ENCODE measurements at regions not wholly inside any gene's neighbourhood (a gene's known extent, or its start where the extent isn't known, plus 50 kb on each side); places are given as distances from the start of the nearest gene placed in this dataset.

DNA sequence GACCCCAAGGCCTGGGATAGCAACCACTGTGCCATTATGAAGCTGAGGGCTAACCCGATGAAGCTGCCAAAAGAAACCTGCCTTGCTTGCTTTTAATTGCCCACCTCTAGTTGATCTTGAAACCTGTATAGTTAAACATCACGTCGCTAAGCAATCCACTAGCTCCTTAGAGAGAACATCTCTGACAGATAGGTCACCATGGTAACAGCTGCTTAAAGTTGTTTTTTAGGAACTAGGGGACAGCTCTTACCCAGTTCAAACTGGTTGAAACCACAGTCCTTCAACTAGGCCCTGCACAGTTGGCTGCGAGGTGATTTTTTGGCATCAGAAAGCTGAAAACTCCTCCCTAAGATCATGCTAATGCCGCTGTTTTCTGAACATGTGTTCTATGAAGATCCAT, 135.7 kb downstream of the EBLN2 start:
- no peak for TF ChIP-seq EZH2phosphoT487 (IDR thresholded peaks at IDR 0.05; ENCODE audit: low read depth)
- TF ChIP-seq, protein P1, sequence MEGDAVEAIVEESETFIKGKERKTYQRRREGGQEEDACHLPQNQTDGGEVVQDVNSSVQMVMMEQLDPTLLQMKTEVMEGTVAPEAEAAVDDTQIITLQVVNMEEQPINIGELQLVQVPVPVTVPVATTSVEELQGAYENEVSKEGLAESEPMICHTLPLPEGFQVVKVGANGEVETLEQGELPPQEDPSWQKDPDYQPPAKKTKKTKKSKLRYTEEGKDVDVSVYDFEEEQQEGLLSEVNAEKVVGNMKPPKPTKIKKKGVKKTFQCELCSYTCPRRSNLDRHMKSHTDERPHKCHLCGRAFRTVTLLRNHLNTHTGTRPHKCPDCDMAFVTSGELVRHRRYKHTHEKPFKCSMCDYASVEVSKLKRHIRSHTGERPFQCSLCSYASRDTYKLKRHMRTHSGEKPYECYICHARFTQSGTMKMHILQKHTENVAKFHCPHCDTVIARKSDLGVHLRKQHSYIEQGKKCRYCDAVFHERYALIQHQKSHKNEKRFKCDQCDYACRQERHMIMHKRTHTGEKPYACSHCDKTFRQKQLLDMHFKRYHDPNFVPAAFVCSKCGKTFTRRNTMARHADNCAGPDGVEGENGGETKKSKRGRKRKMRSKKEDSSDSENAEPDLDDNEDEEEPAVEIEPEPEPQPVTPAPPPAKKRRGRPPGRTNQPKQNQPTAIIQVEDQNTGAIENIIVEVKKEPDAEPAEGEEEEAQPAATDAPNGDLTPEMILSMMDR (IDR thresholded peaks at IDR 0.05; ENCODE audit: low read depth, low read length): no peak
